H1 (cell line): ENCODE measurements at regions not wholly inside any gene's neighbourhood (a gene's known extent, or its start where the extent isn't known, plus 50 kb on each side); places are given as distances from the start of the nearest gene placed in this dataset.

Source experiments
- ASH2L ChIP-seq: fragments of 200-600, 300-600 bp; sonication (generic); IDR thresholded peaks from one replicate; pipeline ENCODE4 v1.7.1; 2017; ENCODE audit warnings: low read length
- CHD7 ChIP-seq: fragments of 300-600 bp; sonication (generic); IDR thresholded peaks from 2 replicates; pipeline ENCODE4 v1.7.1; 2012; ENCODE audit warnings: low read length, moderate library complexity, mild to moderate bottlenecking, inconsistent platforms; ENCODE audit not compliant: insufficient replicate concordance
- CTBP2 ChIP-seq: IDR thresholded peaks from 2 replicates; pipeline ENCODE4 v1.7.0; 2011; ENCODE audit warnings: borderline replicate concordance, mild to moderate bottlenecking, moderate library complexity, mixed read lengths, low read length; ENCODE audit not compliant: insufficient read depth, insufficient read length
- CTCF ChIP-seq, 3 experiments: IDR thresholded peaks; 1 replicate in 2 of 3; 2 replicates in 1 of 3; pipeline versions ENCODE4 v1.5.1 to v1.6.1; 2011; ENCODE audit warnings: low read length in 3 of 3, mild to moderate bottlenecking in 3 of 3, inconsistent platforms in 2 of 3, low read depth in 1 of 3, moderate library complexity in 1 of 3; ENCODE audit not compliant: insufficient read depth in 1 of 3; ENCODE audit errors: control extremely low read depth in 1 of 3
- EGR1 ChIP-seq: IDR thresholded peaks from 2 replicates; pipeline ENCODE4 v1.6.1; 2011; ENCODE audit warnings: low read depth, low read length, borderline replicate concordance
- JUND ChIP-seq: IDR thresholded peaks from 2 replicates; pipeline ENCODE4 v1.6.1; 2011; ENCODE audit warnings: mild to moderate bottlenecking, improper control_type of control experiment, low read length
- POLR2AphosphoS5 ChIP-seq: IDR thresholded peaks from 2 replicates; pipeline ENCODE4 v1.6.1; 2011; ENCODE audit warnings: low read depth, low read length
- POU5F1 ChIP-seq: IDR thresholded peaks from 2 replicates; pipeline ENCODE4 v1.6.1; 2011; ENCODE audit warnings: low read depth, mild to moderate bottlenecking, low read length, moderate library complexity
- RBBP5 ChIP-seq: IDR thresholded peaks from 2 replicates; pipeline ENCODE4 v1.7.1; 2012; ENCODE audit warnings: low read depth, mild to moderate bottlenecking, inconsistent platforms, low read length, moderate library complexity, borderline replicate concordance
- RFX5 ChIP-seq: IDR thresholded peaks from 2 replicates; pipeline ENCODE4 v1.6.1; 2011; ENCODE audit warnings: low read depth, low read length, improper control_type of control experiment, borderline replicate concordance

GRCh38 chr2:151032741-151033191 lies 228.9 kb downstream of the RBM43 start (continued):
- no peak for TF ChIP-seq CHD7
- TF ChIP-seq JUND = no peak
- no peak for TF ChIP-seq POLR2AphosphoS5
- no peak for TF ChIP-seq CTCF (IDR thresholded peaks at IDR 0.05; ENCODE audit: control extremely low read depth in 1 of 3, insufficient read depth in 1 of 3, low read depth in 1 of 3, low read length in 3 of 3)
- TF ChIP-seq CTBP2 = no peak
- no peak for TF ChIP-seq RBBP5
- no peak for TF ChIP-seq ASH2L
- TF ChIP-seq POU5F1 = no peak
- TF ChIP-seq RFX5 = no peak
- TF ChIP-seq EGR1 = no peak
